ENCODE measurements at regions not wholly inside any gene's neighbourhood (a gene's known extent, or its start where the extent isn't known, plus 50 kb on each side); places are given as distances from the start of the nearest gene placed in this dataset.

GRCh38 chr7:13036256-13036780 is 348.9 kb downstream of the ARL4A start:
- TF ChIP-seq, protein P1, sequence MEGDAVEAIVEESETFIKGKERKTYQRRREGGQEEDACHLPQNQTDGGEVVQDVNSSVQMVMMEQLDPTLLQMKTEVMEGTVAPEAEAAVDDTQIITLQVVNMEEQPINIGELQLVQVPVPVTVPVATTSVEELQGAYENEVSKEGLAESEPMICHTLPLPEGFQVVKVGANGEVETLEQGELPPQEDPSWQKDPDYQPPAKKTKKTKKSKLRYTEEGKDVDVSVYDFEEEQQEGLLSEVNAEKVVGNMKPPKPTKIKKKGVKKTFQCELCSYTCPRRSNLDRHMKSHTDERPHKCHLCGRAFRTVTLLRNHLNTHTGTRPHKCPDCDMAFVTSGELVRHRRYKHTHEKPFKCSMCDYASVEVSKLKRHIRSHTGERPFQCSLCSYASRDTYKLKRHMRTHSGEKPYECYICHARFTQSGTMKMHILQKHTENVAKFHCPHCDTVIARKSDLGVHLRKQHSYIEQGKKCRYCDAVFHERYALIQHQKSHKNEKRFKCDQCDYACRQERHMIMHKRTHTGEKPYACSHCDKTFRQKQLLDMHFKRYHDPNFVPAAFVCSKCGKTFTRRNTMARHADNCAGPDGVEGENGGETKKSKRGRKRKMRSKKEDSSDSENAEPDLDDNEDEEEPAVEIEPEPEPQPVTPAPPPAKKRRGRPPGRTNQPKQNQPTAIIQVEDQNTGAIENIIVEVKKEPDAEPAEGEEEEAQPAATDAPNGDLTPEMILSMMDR (IDR thresholded peaks at IDR 0.05; ENCODE audit: low read length), result no peak
- TF ChIP-seq EZH2 (optimal IDR thresholded peaks at IDR 0.05; ENCODE audit: low read depth, low read length), result no peak
- no peak for TF ChIP-seq EZH2phosphoT487 (IDR thresholded peaks at IDR 0.05; ENCODE audit: low read length)
